ENCODE measurements at regions not wholly inside any gene's neighbourhood (a gene's known extent, or its start where the extent isn't known, plus 50 kb on each side); places are given as distances from the start of the nearest gene placed in this dataset.
A peak's percentile ranks its signal among the peaks of the same experiment; 100 is the strongest.

DNA sequence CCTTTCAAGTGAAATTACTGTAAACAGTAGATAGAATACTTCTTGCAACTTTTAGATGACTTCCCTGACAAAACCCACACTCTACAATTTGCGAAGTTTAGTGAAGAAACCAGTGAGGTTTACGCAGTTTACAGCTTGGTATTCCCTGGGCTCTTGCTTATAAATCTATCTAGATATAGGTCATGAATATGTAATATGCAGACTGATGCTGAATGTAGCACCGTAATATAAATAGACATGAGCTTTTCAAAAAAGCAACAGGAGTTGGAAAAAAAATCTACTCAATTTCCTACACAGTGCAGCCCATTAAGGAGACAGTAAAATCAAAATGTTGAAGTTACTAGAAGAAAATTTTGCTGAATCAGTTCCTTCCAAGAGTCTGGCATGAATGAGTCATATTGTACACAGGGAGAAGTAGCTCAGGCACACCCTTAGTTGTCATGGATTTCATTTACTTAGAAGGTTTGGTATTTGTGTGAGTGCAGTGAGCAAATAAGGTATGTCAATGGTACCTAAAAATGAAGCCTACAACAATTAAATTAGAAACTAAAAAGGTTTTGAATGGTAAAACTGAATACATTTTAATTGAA lies 67.7 kb upstream of the NEUROD6 start:
- TF ChIP-seq, protein P1, sequence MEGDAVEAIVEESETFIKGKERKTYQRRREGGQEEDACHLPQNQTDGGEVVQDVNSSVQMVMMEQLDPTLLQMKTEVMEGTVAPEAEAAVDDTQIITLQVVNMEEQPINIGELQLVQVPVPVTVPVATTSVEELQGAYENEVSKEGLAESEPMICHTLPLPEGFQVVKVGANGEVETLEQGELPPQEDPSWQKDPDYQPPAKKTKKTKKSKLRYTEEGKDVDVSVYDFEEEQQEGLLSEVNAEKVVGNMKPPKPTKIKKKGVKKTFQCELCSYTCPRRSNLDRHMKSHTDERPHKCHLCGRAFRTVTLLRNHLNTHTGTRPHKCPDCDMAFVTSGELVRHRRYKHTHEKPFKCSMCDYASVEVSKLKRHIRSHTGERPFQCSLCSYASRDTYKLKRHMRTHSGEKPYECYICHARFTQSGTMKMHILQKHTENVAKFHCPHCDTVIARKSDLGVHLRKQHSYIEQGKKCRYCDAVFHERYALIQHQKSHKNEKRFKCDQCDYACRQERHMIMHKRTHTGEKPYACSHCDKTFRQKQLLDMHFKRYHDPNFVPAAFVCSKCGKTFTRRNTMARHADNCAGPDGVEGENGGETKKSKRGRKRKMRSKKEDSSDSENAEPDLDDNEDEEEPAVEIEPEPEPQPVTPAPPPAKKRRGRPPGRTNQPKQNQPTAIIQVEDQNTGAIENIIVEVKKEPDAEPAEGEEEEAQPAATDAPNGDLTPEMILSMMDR (IDR thresholded peaks at IDR 0.05) = no peak
- TF ChIP-seq POLR2AphosphoS5 (IDR thresholded peaks at IDR 0.05) (peak; percentile 89), POLR2A (IDR thresholded peaks at IDR 0.05) (no peak)
